AML-193 (cell line): ENCODE measurements at regions not wholly inside any gene's neighbourhood (a gene's known extent, or its start where the extent isn't known, plus 50 kb on each side); places are given as distances from the start of the nearest gene placed in this dataset.
A peak's percentile ranks its signal among the peaks of the same experiment; 100 is the strongest.
"Not testable (repeated sequence)": the region's sequence is repeated elsewhere in the genome, so short reads cannot be mapped to it uniquely, and the experiment has no call there.

ENCODE experiments used
- DNase-seq, 2 experiments: peaks; one replicate each; lab custom pipeline; 2025; lab: John Stamatoyannopoulos, UW

- DNase-seq = no peak
Observed at GRCh38 chr7:93830141-93830925, 60.2 kb downstream of the TFPI2 start.

DNA sequence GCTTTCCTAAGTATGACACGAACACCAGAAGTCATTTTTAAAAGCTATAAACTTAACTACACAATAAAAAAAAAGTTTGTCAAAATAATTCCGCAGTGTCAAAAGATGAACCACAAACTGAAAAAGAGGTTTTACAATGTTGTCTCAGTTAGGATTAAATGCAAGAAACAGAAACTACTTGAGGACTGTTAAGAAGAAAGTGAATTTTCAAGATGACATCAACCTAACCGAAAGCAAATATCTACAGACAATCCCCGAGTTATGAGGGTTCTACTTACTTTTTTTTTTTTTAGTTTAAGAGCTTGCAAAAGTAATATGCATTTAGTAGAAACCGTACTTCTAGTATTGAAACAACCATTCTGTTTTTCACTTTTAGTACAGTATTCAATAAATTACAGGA, 62.3 kb downstream of the TFPI2 start:
- no peak for DNase-seq

GRCh38 chr7:93823621-93824020, 66.9 kb downstream of the TFPI2 start:
- no peak for DNase-seq

GRCh38 chr7:93821463-93821862, 69.1 kb downstream of the TFPI2 start:
- no peak for DNase-seq

DNA sequence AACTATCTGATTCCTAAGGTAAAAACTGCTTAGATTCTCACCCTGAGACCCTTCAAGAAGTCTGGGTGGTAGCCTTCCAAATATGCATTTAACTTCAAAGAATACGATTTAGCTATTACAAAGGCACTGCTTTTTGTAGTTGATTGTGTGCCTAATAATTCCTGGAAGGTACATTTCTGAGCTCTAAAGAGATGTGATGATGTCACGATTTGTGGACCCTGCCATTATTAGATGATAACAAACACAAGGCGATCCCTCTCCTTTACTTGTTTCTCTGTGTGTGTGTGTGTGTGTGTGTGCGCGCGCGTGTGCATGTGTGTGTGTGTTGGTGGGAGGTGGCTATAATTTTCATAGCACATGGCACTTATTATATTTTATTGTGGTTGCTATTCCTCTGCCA, 70.9 kb downstream of the TFPI2 start:
- DNase-seq = no peak

- DNase-seq = no peak
Observed at GRCh38 chr7:93817526-93817925, 73.0 kb downstream of the TFPI2 start.

DNA sequence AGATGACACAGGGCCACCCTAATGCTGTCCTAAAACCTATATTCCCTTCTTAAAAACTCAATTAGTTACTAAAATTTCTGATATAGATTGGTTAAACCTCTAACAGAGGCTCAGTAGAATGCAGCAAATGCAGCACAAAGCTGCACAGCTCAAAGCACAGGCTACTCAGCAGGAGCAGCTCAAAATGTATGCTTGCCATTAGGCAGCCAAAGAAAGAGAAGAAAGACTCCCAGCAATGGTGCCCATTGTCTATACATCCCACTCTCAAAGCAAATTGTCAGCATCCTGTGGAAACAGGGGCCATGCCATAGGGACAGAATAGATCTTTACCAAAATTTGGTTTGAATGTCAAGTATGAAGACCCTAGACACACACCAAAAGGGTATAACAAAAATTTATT, 73.5 kb downstream of the TFPI2 start:
- no peak for DNase-seq

- no peak for DNase-seq
Observed at GRCh38 chr7:93813514-93813913, 77.0 kb downstream of the TFPI2 start.

- DNase-seq = no peak
Observed at GRCh38 chr7:93812061-93812460, 78.5 kb downstream of the TFPI2 start.

DNA sequence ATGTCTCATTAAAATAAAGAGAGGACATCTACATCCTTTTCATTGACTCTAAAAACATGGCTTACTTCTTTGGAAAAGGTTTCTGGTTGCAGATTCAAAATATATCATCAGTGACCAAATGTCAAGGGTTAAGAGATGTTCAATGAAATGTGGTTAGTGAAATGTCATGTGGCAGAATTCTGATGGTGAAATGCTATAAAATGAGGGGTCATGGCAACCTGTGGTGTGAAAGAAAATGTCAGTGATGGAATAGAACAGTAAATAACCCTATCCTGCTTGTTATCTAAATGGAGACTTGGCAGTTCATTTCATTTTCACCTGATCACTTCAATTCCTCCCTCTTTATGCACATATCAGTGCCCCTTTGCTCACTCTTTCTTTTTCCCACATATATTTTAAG, 79.4 kb downstream of the TFPI2 start:
- no peak for DNase-seq

GRCh38 chr7:93810561-93810960, 80.0 kb downstream of the TFPI2 start:
- DNase-seq = no peak

DNA sequence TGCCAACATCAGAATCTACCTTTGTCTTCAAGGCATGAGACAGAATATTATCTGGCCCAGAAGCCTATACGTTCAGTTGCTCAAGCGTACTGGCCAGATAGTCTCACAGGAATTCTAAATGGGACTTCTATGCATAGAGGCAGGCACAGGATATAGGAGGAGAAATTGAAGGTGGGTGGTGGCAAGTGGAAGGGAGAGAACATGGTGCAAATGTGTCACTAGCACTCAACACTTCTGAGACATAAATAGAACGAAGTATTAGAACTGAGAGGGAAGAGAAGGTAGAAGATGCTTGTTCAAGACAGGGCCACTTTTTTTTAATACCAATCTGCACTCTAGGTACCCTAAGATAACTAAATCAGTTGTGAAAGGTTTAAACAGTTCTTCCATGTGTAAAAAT, 85.8 kb downstream of the TFPI2 start:
- DNase-seq = no peak

- DNase-seq = peak in 1 of 2 experiments; percentile 19
Observed at GRCh38 chr7:93799750-93800357, 90.7 kb downstream of the TFPI2 start.

DNA sequence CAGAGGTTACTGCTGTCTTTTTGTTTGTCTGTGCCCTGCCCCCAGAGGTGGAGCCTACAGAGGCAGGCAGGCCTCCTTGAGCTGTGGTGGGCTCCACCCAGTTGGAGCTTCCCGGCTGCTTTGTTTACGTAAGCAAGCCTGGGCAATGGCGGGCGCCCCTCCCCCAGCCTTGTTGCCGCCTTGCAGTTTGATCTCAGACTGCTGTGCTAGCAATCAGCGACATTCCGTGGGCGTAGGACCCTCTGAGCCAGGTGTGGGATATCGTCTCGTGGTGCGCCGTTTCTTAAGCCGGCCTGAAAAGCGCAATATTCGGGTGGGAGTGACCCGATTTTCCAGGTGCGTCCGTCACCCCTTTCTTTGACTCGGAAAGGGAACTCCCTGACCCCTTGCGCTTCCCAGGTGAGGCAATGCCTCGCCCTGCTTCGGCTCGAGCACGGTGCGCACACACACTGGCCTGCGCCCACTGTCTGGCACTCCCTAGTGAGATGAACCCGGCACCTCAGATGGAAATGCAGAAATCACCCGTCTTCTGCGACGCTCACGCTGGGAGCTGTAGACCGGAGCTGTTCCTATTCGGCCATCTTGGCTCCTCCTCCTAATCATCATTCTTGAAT, 97.4 kb downstream of the TFPI2 start:
- DNase-seq = not testable (repeated sequence)

GRCh38 chr7:93779115-93779514, 111.4 kb downstream of the TFPI2 start:
- DNase-seq = no peak

DNA sequence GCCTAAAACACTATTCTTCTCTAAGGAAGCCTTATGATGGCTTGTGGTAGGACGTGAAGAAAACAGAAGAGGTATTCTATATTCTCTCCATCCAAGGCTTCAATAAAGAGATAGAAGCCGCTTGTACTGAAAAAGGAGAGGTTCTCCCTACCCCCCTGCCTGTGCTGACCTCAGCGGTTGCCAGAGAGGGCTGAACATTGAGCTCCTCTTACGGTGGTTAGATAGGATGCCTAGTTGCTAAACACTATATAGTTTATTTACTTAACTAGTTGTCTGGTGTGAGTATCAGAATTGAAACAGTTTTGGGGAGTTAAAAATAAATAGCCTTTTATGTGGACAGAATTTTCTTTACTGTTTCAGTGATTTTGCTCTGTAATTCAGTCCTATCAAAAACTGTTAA, 112.2 kb downstream of the TFPI2 start:
- no peak for DNase-seq

- DNase-seq = no peak
Observed at GRCh38 chr7:93773446-93773845, 117.1 kb downstream of the TFPI2 start.

- DNase-seq = no peak
Observed at GRCh38 chr7:93765475-93765874, 125.1 kb downstream of the TFPI2 start.

DNA sequence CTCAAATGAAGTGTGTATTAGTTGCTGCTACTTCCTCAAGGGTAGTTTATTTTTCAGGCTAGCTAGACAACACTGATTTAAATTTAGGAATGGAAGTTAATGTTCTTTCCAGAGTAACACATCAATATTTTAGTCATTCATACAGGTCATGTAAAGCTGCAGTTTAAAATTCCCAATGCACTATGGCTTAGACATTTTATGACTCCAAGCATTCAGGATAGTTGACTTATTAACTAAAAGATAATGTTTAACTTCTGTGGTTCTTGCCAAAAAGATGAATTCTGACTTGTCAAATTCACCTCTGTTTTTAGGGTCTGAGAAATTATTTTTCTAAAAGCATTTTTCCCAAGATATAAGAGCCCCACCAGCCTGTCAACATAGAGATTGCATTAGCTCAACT, 131.9 kb downstream of the TFPI2 start:
- no peak for DNase-seq

- DNase-seq = no peak
Observed at GRCh38 chr7:93757426-93757825, 133.1 kb downstream of the TFPI2 start.

DNA sequence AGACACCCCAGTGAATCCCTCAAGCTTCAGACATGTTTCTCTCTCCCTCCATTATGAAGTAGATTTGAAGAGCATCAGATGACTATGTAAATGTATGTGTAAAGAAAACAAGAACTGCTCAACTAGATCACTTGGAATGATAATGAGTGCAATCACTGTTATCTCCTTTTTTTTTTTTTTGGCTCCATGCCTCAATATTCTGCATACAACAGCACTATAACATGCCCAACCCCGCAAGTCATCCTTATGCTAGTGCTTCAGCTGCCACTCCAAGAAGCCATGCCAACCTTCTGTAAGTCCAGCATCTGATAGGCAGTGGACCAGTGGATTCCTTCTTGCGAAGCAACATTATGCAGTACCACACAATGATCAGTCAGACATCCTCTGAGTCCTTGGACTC, 133.7 kb downstream of the TFPI2 start:
- no peak for DNase-seq

DNA sequence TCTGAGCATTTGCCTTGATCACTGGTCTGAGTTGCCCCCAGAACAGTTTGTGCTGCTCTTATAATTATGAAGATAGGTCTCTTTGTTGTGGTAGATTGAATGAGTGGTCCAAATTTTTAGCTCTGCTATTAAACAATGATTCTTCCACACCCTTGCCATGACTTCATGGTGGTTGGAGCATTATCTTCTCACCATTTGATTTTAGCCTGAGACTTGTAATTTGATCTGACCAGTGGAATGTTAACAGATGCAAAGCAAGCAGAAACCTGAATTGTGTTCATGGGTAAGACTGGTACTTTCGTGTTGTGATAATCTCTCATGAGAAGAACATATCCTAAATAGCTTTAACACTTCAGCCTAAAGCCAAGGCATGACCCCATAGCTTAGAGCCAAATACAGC, 139.1 kb downstream of the TFPI2 start:
- no peak for DNase-seq

DNA sequence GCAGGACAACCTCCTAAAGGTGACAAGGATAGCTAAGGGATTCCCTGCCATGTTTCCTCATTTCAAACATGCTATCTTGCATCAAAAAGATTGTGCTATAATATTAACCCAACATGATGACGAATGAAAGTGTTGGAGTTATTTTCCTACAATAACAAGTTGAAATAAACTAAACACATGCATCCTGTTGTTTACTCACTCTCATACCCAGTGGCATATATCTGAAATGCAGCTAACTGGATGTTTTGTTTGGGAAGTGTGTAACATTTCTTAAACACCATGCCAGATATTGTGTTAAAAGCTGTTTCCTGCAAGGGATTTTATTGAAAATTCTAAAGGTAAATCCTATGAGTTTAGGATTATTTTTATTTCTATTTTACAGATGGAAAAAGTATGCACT, 139.6 kb downstream of the TFPI2 start:
- no peak for DNase-seq
